H1 (cell line): ENCODE measurements at regions not wholly inside any gene's neighbourhood (a gene's known extent, or its start where the extent isn't known, plus 50 kb on each side); places are given as distances from the start of the nearest gene placed in this dataset.

ENCODE experiments used
- ATF3 ChIP-seq: IDR thresholded peaks from 2 replicates; pipeline ENCODE4 v1.6.1; 2011; ENCODE audit warnings: low read depth, mild to moderate bottlenecking, low read length; ENCODE audit not compliant: insufficient read depth
- CHD2 ChIP-seq: IDR thresholded peaks from 2 replicates; pipeline ENCODE4 v1.6.1; 2012; ENCODE audit warnings: low read length, improper control_type of control experiment
- CHD7 ChIP-seq: fragments of 300-600 bp; sonication (generic); IDR thresholded peaks from 2 replicates; pipeline ENCODE4 v1.7.1; 2012; ENCODE audit warnings: low read length, moderate library complexity, mild to moderate bottlenecking, inconsistent platforms; ENCODE audit not compliant: insufficient replicate concordance
- EP300 ChIP-seq, 2 experiments: IDR thresholded peaks; 1 replicate in 1 of 2; 2 replicates in 1 of 2; pipeline ENCODE4 v1.6.1; 2011 to 2012; ENCODE audit warnings: low read depth in 2 of 2, low read length in 2 of 2, mild to moderate bottlenecking in 2 of 2, borderline replicate concordance in 1 of 2, inconsistent platforms in 1 of 2, moderate library complexity in 1 of 2
- EZH2 ChIP-seq: fragments of 200-600 bp; sonication (generic); IDR thresholded peaks from 2 replicates; pipeline ENCODE4 v1.7.1; 2012; ENCODE audit warnings: low read depth, mild to moderate bottlenecking, moderate library complexity, low read length, inconsistent platforms; ENCODE audit not compliant: severe bottlenecking
- HDAC2 ChIP-seq, 2 experiments: fragments of 300-600 bp in 1 of 2; sonication (generic) in 1 of 2; IDR thresholded peaks; 2 replicates each; pipeline ENCODE4 v1.6.1; 2011 to 2012; ENCODE audit warnings: low read depth in 2 of 2, low read length in 2 of 2, mild to moderate bottlenecking in 2 of 2, moderate library complexity in 2 of 2, borderline replicate concordance in 1 of 2, inconsistent platforms in 1 of 2
- NANOG ChIP-seq: IDR thresholded peaks from 2 replicates; pipeline ENCODE4 v1.6.1; 2011; ENCODE audit warnings: low read length, low read depth, mild to moderate bottlenecking, inconsistent platforms; ENCODE audit not compliant: insufficient read depth, poor library complexity, severe bottlenecking
- NRF1 ChIP-seq: IDR thresholded peaks from 2 replicates; pipeline ENCODE4 v1.6.1; 2011; ENCODE audit warnings: mild to moderate bottlenecking, low read depth, low read length, improper control_type of control experiment
- PHF8 ChIP-seq: fragments of 200-600 bp; sonication (generic); conservative IDR thresholded peaks from 2 replicates; pipeline ENCODE4 v1.7.1; 2012; ENCODE audit warnings: low read depth, mild to moderate bottlenecking, inconsistent platforms, low read length, moderate library complexity
- TAF7 ChIP-seq: optimal IDR thresholded peaks from 2 replicates; pipeline ENCODE3; 2011; ENCODE audit warnings: low read depth, mild to moderate bottlenecking, inconsistent platforms, low read length, moderate library complexity, borderline replicate concordance
- TCF12 ChIP-seq: IDR thresholded peaks from 2 replicates; pipeline ENCODE4 v1.6.1; 2011; ENCODE audit warnings: low read depth, mild to moderate bottlenecking, low read length

GRCh38 chr3:148451969-148452368, 245.7 kb upstream of the AGTR1 start (continued):
- TF ChIP-seq CHD7 (no peak), CHD2 (no peak), NRF1 (no peak), EP300 (IDR thresholded peaks at IDR 0.05; ENCODE audit: borderline replicate concordance in 1 of 2, low read depth in 2 of 2, low read length in 2 of 2) (no peak), PHF8 (no peak), EZH2 (no peak), NANOG (no peak), TAF7 (no peak), TCF12 (no peak), ATF3 (no peak), HDAC2 (IDR thresholded peaks at IDR 0.05; ENCODE audit: borderline replicate concordance in 1 of 2, low read depth in 2 of 2, low read length in 2 of 2) (no peak)
